GM12873 (cell line): ENCODE measurements at regions not wholly inside any gene's neighbourhood (a gene's known extent, or its start where the extent isn't known, plus 50 kb on each side); places are given as distances from the start of the nearest gene placed in this dataset.

ENCODE experiments used
- CTCF ChIP-seq: IDR thresholded peaks from 2 replicates; pipeline ENCODE4 v1.5.1; 2012; ENCODE audit warnings: low read depth, mild to moderate bottlenecking, moderate library complexity, low read length, control low read depth; ENCODE audit not compliant: insufficient read depth; ENCODE audit errors: missing control alignments

- TF ChIP-seq CTCF, result no peak
Measured at GRCh38 chr5:51096859-51097258, 286.4 kb upstream of the ISL1 start.

GRCh38 chr5:51099173-51099853 lies 283.9 kb upstream of the ISL1 start:
- no peak for TF ChIP-seq CTCF

GRCh38 chr5:51104556-51104955 lies 278.7 kb upstream of the ISL1 start:
- no peak for TF ChIP-seq CTCF

GRCh38 chr5:51109786-51110410 lies 273.4 kb upstream of the ISL1 start:
- no peak for TF ChIP-seq CTCF

GRCh38 chr5:51131266-51131665 lies 252.0 kb upstream of the ISL1 start:
- no peak for TF ChIP-seq CTCF

- TF ChIP-seq CTCF, result no peak
Measured at GRCh38 chr5:51138164-51138563, 245.1 kb upstream of the ISL1 start.

- no peak for TF ChIP-seq CTCF
Measured at GRCh38 chr5:51148437-51148836, 234.8 kb upstream of the ISL1 start.
